ENCODE measurements at regions not wholly inside any gene's neighbourhood (a gene's known extent, or its start where the extent isn't known, plus 50 kb on each side); places are given as distances from the start of the nearest gene placed in this dataset.

- TF ChIP-seq EZH2phosphoT487 (IDR thresholded peaks at IDR 0.05; ENCODE audit: borderline replicate concordance) (no peak), POLR2A (IDR thresholded peaks at IDR 0.05; ENCODE audit: borderline replicate concordance, extremely low read depth, insufficient read depth, insufficient read length) (no peak), EZH2 (IDR thresholded peaks at IDR 0.05) (no peak), TCF7L2 (IDR thresholded peaks at IDR 0.05; ENCODE audit: borderline replicate concordance, extremely low read depth, insufficient read depth, insufficient read length) (no peak), RAD21 (IDR thresholded peaks at IDR 0.05; ENCODE audit: low read depth) (no peak), ATF3 (IDR thresholded peaks at IDR 0.05) (no peak), MAX (IDR thresholded peaks at IDR 0.05) (no peak), REST (IDR thresholded peaks at IDR 0.05; ENCODE audit: low read depth) (no peak), CEBPB (IDR thresholded peaks at IDR 0.05; ENCODE audit: low read depth) (no peak)
- TF ChIP-seq, protein P1, sequence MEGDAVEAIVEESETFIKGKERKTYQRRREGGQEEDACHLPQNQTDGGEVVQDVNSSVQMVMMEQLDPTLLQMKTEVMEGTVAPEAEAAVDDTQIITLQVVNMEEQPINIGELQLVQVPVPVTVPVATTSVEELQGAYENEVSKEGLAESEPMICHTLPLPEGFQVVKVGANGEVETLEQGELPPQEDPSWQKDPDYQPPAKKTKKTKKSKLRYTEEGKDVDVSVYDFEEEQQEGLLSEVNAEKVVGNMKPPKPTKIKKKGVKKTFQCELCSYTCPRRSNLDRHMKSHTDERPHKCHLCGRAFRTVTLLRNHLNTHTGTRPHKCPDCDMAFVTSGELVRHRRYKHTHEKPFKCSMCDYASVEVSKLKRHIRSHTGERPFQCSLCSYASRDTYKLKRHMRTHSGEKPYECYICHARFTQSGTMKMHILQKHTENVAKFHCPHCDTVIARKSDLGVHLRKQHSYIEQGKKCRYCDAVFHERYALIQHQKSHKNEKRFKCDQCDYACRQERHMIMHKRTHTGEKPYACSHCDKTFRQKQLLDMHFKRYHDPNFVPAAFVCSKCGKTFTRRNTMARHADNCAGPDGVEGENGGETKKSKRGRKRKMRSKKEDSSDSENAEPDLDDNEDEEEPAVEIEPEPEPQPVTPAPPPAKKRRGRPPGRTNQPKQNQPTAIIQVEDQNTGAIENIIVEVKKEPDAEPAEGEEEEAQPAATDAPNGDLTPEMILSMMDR (IDR thresholded peaks at IDR 0.05 in 2 of 3, conservative IDR thresholded peaks at IDR 0.05 in 1 of 3; ENCODE audit: borderline replicate concordance in 1 of 3, insufficient read depth in 1 of 3, low read depth in 2 of 3, low read length in 2 of 3), result no peak
Observed at GRCh38 chr13:104485571-104485970, 1419.4 kb upstream of the SLC10A2 start.

All from HCT116 (cell line).